ENCODE measurements at regions not wholly inside any gene's neighbourhood (a gene's known extent, or its start where the extent isn't known, plus 50 kb on each side); places are given as distances from the start of the nearest gene placed in this dataset.

DNA sequence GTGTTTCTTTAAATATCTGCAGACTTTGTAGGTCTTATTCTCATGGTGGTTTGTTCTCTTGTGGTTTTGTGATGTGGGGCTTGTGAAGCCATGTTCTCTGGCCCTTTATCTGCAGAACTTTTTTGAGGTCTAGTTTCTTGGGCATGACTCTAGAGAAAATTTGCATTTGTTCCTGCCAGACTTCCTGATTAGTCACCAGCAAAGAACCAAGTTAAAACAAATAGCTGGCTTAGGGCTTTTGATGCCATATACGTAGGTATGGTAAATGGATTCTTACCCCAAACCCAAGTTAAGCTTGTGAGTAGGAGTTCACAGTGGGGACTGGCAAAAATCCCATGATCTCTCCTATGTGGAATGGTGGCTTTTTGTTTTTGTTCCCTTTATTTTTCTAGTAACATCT lies 68.7 kb upstream of the IRX3 start:
- DNase-seq: no peak

DNA sequence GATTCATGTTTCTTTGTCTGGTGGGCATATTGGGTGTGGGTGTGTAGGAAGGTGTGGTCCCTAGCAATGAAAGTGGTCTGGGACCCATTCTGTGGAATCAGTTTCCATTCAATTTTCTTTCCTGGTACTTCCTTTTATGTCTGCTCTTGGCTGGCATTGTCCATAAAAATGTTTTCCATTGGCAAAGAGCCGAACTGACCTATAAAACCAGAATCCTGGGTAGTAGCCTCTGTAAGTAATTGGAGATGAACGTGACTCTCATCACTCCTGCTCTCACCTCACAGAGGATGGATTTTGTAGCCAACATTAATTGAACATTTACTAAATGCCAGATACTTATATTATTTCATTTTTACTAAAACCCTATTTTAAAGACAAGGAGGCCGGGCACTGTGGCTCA lies 66.5 kb upstream of the IRX3 start:
- DNase-seq: no peak

DNA sequence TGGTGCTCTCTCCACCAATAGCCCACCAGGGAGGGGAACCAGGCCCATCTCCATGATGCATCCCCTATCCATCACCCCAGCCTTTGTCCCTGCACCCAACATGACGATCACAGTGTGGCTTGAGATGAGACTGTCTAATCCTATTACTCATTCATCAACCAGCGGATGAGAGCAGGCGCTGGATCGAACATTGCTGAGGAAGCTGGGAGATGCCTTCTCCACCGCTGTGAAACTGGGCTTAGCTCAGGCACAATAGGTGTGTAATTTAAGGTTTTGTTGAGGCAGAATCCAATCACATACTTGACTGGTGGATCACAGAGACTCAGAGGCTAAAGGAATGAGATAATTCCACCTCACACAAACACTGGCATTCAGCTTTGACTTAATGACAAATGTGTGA lies 64.6 kb upstream of the IRX3 start:
- no peak for DNase-seq

DNA sequence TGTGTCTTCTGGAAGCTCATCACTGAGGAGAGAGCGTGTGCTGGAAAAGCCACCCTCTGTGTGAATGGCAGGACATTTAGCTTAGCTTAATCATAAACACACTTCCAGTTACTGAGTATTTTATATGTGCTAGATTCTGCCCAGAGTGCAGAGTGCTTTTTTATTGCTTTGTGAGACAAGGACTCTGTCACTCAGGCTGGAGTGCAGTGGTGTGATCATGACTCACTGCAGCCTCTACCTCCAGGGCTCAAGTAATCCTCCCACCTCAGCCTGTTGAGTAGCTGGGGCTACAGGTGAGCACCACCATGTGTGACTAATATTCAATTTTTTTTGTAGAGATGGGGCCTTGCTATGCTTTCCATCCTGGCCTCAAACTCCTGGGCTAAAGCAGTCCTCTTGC lies 61.4 kb upstream of the IRX3 start:
- no peak for DNase-seq

DNA sequence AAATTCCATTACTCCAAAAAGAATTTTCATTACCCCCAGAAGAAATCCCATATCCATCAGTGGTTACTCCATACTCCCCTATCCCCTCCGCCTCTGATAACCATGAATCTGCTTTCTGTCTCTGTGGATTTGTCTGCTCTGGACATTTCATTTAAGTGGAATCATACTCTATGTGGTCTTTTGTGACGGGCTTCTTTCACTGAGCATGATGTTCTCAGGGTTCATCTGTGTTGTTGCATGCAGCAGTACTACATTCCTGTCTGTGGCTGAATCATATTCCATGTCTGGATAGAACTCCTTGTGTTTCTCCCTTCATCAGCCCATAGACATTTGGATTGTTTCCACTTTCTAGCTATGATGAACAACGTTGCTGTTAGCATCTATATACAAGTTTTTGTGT lies 59.5 kb upstream of the IRX3 start:
- no peak for DNase-seq

DNA sequence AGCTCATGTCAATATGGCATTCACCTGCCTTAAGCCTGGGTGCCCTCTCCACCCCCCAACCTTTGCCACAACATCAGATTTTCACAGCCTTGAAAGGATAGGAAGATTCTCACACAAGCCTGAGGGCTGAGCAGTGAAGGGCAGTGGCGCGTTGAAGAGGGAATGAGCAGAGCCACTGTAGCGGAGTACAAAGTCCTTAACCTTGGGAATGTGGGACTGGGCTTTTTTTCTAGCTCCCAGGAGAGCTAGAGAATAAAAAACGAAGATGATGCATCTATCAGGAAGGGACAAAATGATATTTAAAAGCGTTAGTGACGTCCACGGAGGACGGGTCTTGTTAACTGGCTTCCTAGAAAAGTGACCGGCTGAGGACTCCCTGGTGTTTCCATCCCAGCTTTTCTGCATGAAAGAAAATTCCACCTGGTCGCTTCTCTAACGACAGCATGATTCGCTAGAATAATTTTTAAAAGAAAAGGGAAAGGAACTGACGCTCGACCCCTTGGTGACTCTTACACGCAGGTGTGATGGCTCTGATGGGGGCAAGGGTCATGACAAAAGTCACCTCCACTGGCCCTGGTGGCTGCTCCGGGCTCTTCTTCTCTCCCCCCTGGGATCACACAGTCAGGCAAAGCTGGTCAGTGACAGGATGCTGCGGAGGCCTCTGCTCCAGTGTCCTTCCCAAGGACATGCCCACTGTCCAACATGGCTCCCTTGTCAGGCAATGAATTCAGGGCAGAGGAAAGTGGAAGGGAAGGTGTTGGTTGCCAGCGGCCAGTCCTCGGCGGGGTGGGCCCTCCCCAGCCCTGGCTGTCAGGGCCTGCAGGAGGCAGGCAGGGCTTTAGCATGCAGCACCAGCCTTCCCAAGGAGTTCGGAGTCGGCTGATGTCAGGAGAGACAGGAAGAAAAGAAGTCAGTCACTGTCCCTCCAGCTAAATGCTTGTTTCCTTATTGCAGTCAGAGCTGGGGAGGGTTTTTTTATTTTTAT lies 58.4 kb upstream of the IRX3 start:
- DNase-seq: no peak

DNA sequence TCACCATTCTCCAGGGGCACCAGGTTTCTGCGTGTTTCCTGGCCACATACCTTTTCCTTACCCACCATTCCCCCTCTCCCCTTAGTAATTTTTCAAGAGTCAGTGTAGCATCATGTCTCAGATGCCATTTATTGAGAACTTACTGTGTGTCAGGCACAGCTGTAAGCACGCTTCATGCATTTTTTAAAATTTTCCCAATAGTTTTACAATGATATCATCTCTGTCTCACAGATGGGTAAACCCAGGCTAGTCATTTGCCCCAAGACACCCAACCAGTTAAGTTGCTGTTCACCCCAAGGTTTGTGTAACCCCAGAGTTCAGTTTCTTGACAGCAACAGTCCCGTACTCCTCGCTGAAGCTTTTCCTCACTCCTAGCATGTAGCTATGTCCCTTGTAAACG lies 56.4 kb upstream of the IRX3 start:
- no peak for DNase-seq

DNA sequence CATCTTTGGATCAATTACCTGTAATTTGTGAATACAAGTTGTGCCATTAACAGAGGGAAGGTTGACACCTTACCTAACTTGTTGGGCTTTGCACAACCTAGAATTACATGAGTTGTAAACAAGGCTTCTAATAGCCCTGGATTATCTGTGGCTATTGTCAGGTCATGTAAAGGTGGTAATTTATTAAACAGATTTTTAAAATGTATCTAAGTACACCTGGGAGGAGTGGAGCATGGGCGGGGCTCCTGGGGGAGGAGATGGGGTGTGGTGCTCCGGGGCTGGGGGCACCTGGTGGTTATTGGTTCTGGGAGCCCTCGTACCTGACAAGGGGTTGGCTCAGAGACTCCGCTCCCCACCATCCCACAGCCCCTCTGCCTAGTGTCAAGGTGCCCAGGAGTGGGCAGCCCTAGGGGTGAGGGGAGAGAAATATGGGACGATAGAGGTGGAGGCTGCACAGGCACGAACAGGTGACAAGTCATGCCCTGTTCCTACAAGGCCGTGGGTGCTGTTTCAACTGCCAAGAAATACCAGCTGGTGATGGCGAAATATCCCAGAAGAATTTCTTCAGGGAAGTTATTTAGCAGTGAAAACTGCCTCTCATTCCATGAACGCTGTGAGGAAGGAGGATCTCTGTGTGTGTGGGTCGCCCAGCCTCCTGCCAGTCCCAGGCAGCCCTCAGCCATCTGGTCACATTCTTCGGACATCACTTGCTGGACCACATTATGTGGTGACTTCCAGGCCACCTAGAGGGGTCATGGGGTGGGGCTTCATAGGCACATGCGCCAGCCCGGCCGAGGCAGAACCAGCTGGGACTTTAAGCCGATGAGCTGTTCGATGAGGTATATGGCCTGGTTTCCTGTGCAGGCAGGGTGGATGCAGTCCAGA lies 55.5 kb upstream of the IRX3 start:
- DNase-seq: no peak

DNA sequence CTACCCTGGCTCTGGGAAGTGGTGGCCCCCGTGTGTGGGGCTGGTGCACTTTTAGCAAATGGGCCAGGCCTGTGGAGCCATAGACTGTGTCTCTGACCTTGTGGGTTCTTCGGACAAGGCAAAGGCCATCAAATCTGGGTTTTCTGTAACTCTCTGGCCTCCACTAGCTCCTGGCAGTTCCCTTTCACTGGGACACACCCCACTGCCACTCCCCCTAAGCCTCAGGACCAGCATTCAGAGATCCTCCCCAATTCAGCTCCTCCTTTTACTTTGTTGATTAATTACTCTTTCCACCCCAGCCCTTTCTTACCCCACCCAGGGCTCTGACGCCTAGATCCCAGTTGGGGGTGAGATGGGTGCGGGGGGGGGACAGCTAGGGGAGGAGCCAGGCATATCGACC lies 53.9 kb upstream of the IRX3 start:
- no peak for DNase-seq

DNA sequence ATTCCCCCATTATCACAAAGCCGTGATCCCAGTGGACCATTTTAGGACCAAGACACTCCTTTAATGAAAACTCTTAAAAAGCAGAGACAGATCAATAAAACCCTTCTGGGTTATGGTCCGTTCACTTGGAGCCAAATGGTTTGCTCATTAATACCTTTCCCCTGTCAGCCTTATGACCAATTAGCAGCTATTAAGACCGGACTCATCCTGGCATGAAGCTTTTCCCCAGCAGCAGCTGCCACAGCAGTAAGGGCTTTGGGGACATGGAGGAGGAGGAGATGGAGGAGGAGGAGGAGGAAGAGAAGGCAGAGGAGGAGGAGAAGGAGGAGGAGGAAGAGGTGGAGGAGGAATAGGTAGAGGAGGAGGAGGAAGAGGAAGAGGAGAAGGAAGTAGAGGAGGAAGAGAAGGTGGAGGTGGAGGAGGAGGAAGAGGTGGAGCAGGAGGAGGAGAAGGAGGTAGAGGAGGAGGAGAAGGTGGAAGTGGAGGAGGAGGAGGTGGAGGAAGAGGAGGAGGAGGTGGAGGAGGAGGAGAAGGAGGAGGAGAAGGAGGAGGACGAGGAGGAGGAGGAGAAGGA lies 50.1 kb upstream of the IRX3 start:
- DNase-seq: no peak
